GM12878 (cell line): ENCODE measurements at regions not wholly inside any gene's neighbourhood (a gene's known extent, or its start where the extent isn't known, plus 50 kb on each side); places are given as distances from the start of the nearest gene placed in this dataset.

ENCODE experiments used
- ATAC-seq: fragments of 200-7000 bp; cut with Tn5 transposase; 3 replicates; pipeline ENCODE4 v1.9.1; 2020; ENCODE audit warnings: mild to moderate bottlenecking, moderate library complexity
- BruUV-seq: library from RNA; stranded (reverse); fragments of 400-500 nt; replicated peaks from 2 replicates; lab custom pipeline; 2021; lab: Mats Ljungman, UMichigan
- CTCF ChIA-PET: fragments of 300-600 bp; sonication (Branson Sonifier 250); formaldehyde crosslinking; extraction: SDS; loops from one replicate; lab custom pipeline; 2021; ENCODE audit warnings: inconsistent platforms; lab: Yijun Ruan, JAX
- POLR2A ChIA-PET: fragments of 350-600 bp; formaldehyde crosslinking; extraction: SDS; loops from one replicate; lab custom pipeline; 2021; ENCODE audit warnings: inconsistent platforms; lab: Charles Lee
- RAD21 ChIA-PET: fragments of 300-600 bp; sonication (Branson Sonifier 250); formaldehyde crosslinking; loops from one replicate; lab custom pipeline; 2023; ENCODE audit warnings: antibody characterized with exemption; ENCODE audit not compliant: unreplicated experiment; lab: Charles Lee
- SMC1A ChIA-PET: fragments of 300-600 bp; sonication (Branson Sonifier 250); formaldehyde crosslinking; loops from one replicate; lab custom pipeline; 2023; ENCODE audit not compliant: unreplicated experiment, uncharacterized antibody; lab: Charles Lee
- DNase-seq: peaks from one replicate; pipeline ENCODE4 v3.0.0-alpha.2; 2011; ENCODE audit warnings: low read depth, low spot score
- FAIRE-seq: peaks from 3 replicates; lab custom pipeline; 2011; peaks lifted over from hg19 to GRCh38; lab: Jason Lieb, UNC
- H2AFZ ChIP-seq: 2 replicates; pipeline ENCODE4 v1.6.0; 2011; ENCODE audit warnings: low read depth, low read length, control low read depth; ENCODE audit not compliant: control insufficient read depth
- H3K27ac ChIP-seq: 2 replicates; pipeline ENCODE4 v1.5.1; 2011; ENCODE audit warnings: control low read depth; ENCODE audit not compliant: control insufficient read depth, insufficient read depth
- H3K27me3 ChIP-seq, 2 experiments: replicated peaks in 1 of 2; 2 replicates each; pipeline versions ENCODE4 v1.6.0 to v1.6.1; 2011; ENCODE audit warnings: low read length in 1 of 2; ENCODE audit not compliant: control insufficient read depth in 2 of 2, insufficient read depth in 2 of 2
- H3K36me3 ChIP-seq, 2 experiments: 2 replicates each; pipeline ENCODE4 v1.5.1; 2011; ENCODE audit warnings: low read length in 1 of 2; ENCODE audit not compliant: control insufficient read depth in 2 of 2, insufficient read depth in 2 of 2
- H3K4me1 ChIP-seq: 2 replicates; pipeline ENCODE4 v1.6.1; 2011; ENCODE audit warnings: mild to moderate bottlenecking, low read length, moderate library complexity, mixed read lengths; ENCODE audit not compliant: control insufficient read depth, insufficient read depth
- H3K4me2 ChIP-seq: 2 replicates; pipeline ENCODE4 v1.6.0; 2011; ENCODE audit warnings: control low read depth; ENCODE audit not compliant: control insufficient read depth, insufficient read depth
- H3K4me3 ChIP-seq: fragments of 200-600 bp; sonication (generic); 2 replicates; pipeline ENCODE4 v1.5.1; 2016
- H3K79me2 ChIP-seq: 2 replicates; pipeline ENCODE4 v1.6.0; 2011; ENCODE audit warnings: low read length; ENCODE audit not compliant: control insufficient read depth, insufficient read depth
- H3K9ac ChIP-seq: 2 replicates; pipeline ENCODE4 v1.8.0; 2011; ENCODE audit warnings: low read length, control low read depth, mixed read lengths; ENCODE audit not compliant: control insufficient read depth, insufficient read depth
- H3K9me3 ChIP-seq: replicated peaks from 3 replicates; pipeline ENCODE4 v1.5.1; 2011; ENCODE audit warnings: mild to moderate bottlenecking, low read length; ENCODE audit not compliant: control insufficient read depth, insufficient read depth
- H4K20me1 ChIP-seq: 2 replicates; pipeline ENCODE4 v1.6.0; 2011; ENCODE audit not compliant: control insufficient read depth, insufficient read depth
- HDGF ChIP-seq: fragments of 450-650 bp; IDR thresholded peaks from 2 replicates; pipeline ENCODE4 v1.6.1; 2016; ENCODE audit warnings: antibody characterized with exemption
- MEF2A ChIP-seq: IDR thresholded peaks from 2 replicates; pipeline ENCODE4 v1.6.1; 2011; ENCODE audit warnings: low read depth, mild to moderate bottlenecking, low read length, moderate library complexity; ENCODE audit not compliant: insufficient read depth
- NFIC ChIP-seq: IDR thresholded peaks from 2 replicates; pipeline ENCODE4 v1.6.1; 2012; ENCODE audit warnings: low read depth, mild to moderate bottlenecking, inconsistent platforms, low read length, moderate library complexity
- POLR2A ChIP-seq: IDR thresholded peaks from 2 replicates; pipeline ENCODE4 v1.6.1; 2011; ENCODE audit warnings: low read depth, mild to moderate bottlenecking, low read length
- ZNF207 ChIP-seq: fragments of 450-650 bp; IDR thresholded peaks from 2 replicates; pipeline ENCODE4 v1.6.1; 2014; ENCODE audit warnings: antibody characterized with exemption, mild to moderate bottlenecking, borderline replicate concordance
- WGBS: methylation state at CpG from one replicate; pipeline ENCODE4 v1.1.6; 2016; ENCODE audit warnings: low lambda C conversion rate; ENCODE audit not compliant: insufficient replicate concordance, insufficient coverage; ENCODE audit errors: missing lambda C conversion rate; 5-methylcytosine and 5-hydroxymethylcytosine counted together
- in situ Hi-C: fragments of 300-500 bp; cut with MboI; formaldehyde crosslinking; loops from 9 replicates; pipeline ENCODE4 v1.14.3; 2018; ENCODE audit warnings: mixed read lengths
- intact Hi-C: fragments of 100-400 bp; cut with micrococcal nuclease; formaldehyde crosslinking; loops from one replicate; pipeline ENCODE4 v1.14.2; 2022; ENCODE audit not compliant: unreplicated experiment
- TF ChIP-seq, protein P1 (sequence below): fragments of 450-650 bp; formaldehyde crosslinking; IDR thresholded peaks from 2 replicates; pipeline ENCODE4 v1.5.0; 2022; ENCODE audit warnings: mild to moderate bottlenecking, missing genetic modification characterization
- TF ChIP-seq, protein P2 (sequence below): fragments of 450-650 bp; IDR thresholded peaks from 2 replicates; pipeline ENCODE4 v1.6.1; 2017; ENCODE audit warnings: mild to moderate bottlenecking, low read depth, inconsistent platforms; ENCODE audit not compliant: poor library complexity, severe bottlenecking
- TF ChIP-seq, protein P3 (sequence below): fragments of 450-650 bp; IDR thresholded peaks from 2 replicates; pipeline ENCODE4 v1.6.1; 2014; ENCODE audit warnings: mild to moderate bottlenecking

DNA sequence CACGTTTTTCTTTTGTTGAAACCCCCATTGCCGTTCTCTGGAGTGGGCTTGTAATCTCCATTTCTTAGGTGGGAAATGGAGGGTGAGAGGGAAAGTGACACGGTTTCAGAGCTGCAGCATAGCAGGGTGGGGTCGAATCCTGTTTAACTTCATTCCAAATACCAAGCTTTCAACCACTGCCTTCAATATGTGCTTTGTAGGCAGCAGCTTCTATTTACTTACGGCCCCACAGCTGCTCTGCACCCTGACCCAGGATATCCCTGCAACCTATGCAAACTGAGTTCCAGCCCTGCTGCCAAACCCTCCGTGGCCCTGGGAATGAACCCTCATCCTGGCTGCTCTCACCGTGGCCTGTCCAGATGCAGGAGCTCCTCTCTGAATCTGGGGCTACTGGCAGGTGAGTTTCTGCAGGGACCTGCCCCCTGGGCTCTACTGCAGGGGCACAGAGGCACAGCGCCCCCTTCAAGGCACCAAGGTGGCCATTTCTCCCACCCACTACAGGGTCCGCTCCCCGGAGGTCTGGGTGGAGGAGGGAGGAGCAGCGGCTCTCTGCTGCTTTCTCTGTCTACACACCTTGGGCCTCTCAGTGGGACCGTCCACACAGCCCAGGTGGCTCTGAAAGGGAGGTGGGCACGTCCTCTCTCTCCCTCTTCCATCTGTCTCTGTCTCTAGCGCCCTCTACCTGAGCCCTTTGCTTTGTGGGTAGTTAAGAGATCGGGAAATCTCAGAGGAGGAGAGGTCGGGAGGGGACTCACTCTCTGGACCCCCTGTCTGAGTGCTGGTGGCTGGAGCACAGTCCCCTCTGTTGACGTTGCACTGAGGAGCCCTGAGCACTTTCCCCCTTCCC, 279.1 kb downstream of the BRD1 start (continued):
- no peak for TF ChIP-seq ZNF207
- no peak for TF ChIP-seq HDGF
- TF ChIP-seq POLR2A: no peak
- TF ChIP-seq NFIC: no peak
- TF ChIP-seq MEF2A: no peak
- TF ChIP-seq, protein P1, sequence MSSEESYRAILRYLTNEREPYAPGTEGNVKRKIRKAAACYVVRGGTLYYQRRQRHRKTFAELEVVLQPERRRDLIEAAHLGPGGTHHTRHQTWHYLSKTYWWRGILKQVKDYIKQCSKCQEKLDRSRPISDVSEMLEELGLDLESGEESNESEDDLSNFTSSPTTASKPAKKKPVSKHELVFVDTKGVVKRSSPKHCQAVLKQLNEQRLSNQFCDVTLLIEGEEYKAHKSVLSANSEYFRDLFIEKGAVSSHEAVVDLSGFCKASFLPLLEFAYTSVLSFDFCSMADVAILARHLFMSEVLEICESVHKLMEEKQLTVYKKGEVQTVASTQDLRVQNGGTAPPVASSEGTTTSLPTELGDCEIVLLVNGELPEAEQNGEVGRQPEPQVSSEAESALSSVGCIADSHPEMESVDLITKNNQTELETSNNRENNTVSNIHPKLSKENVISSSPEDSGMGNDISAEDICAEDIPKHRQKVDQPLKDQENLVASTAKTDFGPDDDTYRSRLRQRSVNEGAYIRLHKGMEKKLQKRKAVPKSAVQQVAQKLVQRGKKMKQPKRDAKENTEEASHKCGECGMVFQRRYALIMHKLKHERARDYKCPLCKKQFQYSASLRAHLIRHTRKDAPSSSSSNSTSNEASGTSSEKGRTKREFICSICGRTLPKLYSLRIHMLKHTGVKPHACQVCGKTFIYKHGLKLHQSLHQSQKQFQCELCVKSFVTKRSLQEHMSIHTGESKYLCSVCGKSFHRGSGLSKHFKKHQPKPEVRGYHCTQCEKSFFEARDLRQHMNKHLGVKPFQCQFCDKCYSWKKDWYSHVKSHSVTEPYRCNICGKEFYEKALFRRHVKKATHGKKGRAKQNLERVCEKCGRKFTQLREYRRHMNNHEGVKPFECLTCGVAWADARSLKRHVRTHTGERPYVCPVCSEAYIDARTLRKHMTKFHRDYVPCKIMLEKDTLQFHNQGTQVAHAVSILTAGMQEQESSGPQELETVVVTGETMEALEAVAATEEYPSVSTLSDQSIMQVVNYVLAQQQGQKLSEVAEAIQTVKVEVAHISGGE (CRISPR knock-in tag): no peak

DNA sequence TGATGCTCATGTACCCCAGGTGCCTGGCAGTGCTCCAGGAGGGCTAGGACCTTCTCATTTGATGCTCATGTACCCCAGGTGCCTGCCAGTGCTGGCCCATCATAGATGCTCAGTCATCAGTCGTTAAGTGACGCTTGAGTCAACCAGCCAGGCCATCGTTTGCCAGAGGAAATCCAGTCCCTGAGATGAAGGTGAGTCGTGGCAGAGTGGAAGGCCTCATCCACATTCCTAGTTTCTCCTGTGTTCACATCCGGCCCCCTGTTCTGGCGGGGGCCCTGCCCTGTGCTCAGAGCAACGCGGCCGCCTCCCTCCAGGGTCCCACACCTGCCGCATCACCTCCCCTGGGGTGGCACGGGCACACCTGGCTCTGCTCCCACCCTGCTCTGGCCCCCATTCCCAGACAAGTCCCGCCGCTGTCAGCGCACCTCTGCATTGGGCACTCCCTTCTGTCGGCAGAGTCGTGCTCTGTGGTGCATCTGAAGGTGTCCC, 279.9 kb downstream of the BRD1 start:
- no peak overlapping the region for H3K9ac ChIP-seq
- H3K27ac ChIP-seq: no peak overlapping the region
- no peak overlapping the region for H3K4me2 ChIP-seq
- H3K4me1 ChIP-seq: no peaks in the 10 kb centered on the region
- FAIRE-seq: no peak
- H3K9me3 ChIP-seq: no peaks in the 10 kb centered on the region; the same call in 1 of the 3 replicates
- no peaks in the 10 kb centered on the region for H4K20me1 ChIP-seq
- no peak overlapping the region for H3K4me3 ChIP-seq
- ChIA-PET POLR2A (no interaction called here), CTCF (no interaction called here), SMC1A (no interaction called here), RAD21 (no interaction called here)
- ATAC-seq: no peak
- 81% methylated on average over 16 of the region's 16 CpGs for WGBS
- BruUV-seq: no TSS peak
- no peak overlapping the region for H2AFZ ChIP-seq
- 0 out of 4 replicates have a peak, but pooled peaks cover 0 to 2% of the 10 kb centered on the region in 2 experiments for H3K36me3 ChIP-seq
- intact Hi-C loops: no loop called here
- H3K27me3 ChIP-seq: no peaks in the 10 kb centered on the region
- in situ Hi-C loops: no loop called here
- TF ChIP-seq, protein P2, sequence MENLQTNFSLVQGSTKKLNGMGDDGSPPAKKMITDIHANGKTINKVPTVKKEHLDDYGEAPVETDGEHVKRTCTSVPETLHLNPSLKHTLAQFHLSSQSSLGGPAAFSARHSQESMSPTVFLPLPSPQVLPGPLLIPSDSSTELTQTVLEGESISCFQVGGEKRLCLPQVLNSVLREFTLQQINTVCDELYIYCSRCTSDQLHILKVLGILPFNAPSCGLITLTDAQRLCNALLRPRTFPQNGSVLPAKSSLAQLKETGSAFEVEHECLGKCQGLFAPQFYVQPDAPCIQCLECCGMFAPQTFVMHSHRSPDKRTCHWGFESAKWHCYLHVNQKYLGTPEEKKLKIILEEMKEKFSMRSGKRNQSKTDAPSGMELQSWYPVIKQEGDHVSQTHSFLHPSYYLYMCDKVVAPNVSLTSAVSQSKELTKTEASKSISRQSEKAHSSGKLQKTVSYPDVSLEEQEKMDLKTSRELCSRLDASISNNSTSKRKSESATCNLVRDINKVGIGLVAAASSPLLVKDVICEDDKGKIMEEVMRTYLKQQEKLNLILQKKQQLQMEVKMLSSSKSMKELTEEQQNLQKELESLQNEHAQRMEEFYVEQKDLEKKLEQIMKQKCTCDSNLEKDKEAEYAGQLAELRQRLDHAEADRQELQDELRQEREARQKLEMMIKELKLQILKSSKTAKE: no peak
- TF ChIP-seq, protein P3, sequence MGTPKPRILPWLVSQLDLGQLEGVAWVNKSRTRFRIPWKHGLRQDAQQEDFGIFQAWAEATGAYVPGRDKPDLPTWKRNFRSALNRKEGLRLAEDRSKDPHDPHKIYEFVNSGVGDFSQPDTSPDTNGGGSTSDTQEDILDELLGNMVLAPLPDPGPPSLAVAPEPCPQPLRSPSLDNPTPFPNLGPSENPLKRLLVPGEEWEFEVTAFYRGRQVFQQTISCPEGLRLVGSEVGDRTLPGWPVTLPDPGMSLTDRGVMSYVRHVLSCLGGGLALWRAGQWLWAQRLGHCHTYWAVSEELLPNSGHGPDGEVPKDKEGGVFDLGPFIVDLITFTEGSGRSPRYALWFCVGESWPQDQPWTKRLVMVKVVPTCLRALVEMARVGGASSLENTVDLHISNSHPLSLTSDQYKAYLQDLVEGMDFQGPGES: no peak
- no peak for DNase-seq
- no peaks in the 10 kb centered on the region for H3K79me2 ChIP-seq
